Adrenal gland (tissue), 5 donors: ENCODE measurements at regions not wholly inside any gene's neighbourhood (a gene's known extent, or its start where the extent isn't known, plus 50 kb on each side); places are given as distances from the start of the nearest gene placed in this dataset.

Source experiments
- POLR2A ChIP-seq, 2 donors: fragments of 450-650 bp; IDR thresholded peaks; one replicate each; pipeline ENCODE4 v1.6.1; 2017; ENCODE audit warnings: antibody characterized with exemption in 2 of 2, mild to moderate bottlenecking in 2 of 2, moderate library complexity in 1 of 2
- TF ChIP-seq, protein P1 (sequence below), 6 experiments: fragments of 450-650 bp in 4 of 6; fragments of 200-600 bp in 2 of 6; sonication (generic) in 1 of 6; IDR thresholded peaks; 1 replicate in 5 of 6; 2 replicates in 1 of 6; pipeline versions ENCODE4 v1.5.1 to v1.8.0; 2016 to 2021; ENCODE audit warnings: antibody characterized with exemption in 6 of 6, mild to moderate bottlenecking in 2 of 6, moderate library complexity in 1 of 6
- donor health status: DM: no; HTN: no; CAD: no.

DNA sequence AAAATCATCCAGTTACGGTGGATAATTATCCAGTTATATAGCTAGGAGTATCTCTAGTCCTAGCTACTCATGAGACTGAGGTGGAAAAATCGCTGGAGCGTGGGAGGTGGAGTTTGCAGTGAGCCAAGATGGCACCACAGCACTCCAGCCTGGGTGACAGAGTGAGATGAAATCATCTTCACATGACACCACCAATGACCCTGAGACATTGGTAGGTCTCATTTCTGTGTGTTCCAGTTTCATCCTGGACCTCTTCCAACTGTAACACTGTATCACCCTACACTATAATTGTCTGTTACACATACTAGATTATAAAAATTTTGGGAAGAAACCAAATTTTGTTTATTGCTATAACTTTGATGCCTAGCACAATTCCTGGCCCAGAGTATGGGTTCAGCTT lies 446.8 kb downstream of the TMEM135 start:
- TF ChIP-seq, protein P1, sequence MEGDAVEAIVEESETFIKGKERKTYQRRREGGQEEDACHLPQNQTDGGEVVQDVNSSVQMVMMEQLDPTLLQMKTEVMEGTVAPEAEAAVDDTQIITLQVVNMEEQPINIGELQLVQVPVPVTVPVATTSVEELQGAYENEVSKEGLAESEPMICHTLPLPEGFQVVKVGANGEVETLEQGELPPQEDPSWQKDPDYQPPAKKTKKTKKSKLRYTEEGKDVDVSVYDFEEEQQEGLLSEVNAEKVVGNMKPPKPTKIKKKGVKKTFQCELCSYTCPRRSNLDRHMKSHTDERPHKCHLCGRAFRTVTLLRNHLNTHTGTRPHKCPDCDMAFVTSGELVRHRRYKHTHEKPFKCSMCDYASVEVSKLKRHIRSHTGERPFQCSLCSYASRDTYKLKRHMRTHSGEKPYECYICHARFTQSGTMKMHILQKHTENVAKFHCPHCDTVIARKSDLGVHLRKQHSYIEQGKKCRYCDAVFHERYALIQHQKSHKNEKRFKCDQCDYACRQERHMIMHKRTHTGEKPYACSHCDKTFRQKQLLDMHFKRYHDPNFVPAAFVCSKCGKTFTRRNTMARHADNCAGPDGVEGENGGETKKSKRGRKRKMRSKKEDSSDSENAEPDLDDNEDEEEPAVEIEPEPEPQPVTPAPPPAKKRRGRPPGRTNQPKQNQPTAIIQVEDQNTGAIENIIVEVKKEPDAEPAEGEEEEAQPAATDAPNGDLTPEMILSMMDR (IDR thresholded peaks at IDR 0.05) = no peak
- no peak for TF ChIP-seq POLR2A (IDR thresholded peaks at IDR 0.05)
